HG02840 (cell line): ENCODE measurements at regions not wholly inside any gene's neighbourhood (a gene's known extent, or its start where the extent isn't known, plus 50 kb on each side); places are given as distances from the start of the nearest gene placed in this dataset.

Experiments used
- ATAC-seq: cut with Tn5 transposase; IDR thresholded peaks from one replicate; pipeline ENCODE4 v1.9.1; 2021; ENCODE audit warnings: mild to moderate bottlenecking, moderate library complexity, moderate number of reproducible peaks; ENCODE audit not compliant: unreplicated experiment, low FRiP score

DNA sequence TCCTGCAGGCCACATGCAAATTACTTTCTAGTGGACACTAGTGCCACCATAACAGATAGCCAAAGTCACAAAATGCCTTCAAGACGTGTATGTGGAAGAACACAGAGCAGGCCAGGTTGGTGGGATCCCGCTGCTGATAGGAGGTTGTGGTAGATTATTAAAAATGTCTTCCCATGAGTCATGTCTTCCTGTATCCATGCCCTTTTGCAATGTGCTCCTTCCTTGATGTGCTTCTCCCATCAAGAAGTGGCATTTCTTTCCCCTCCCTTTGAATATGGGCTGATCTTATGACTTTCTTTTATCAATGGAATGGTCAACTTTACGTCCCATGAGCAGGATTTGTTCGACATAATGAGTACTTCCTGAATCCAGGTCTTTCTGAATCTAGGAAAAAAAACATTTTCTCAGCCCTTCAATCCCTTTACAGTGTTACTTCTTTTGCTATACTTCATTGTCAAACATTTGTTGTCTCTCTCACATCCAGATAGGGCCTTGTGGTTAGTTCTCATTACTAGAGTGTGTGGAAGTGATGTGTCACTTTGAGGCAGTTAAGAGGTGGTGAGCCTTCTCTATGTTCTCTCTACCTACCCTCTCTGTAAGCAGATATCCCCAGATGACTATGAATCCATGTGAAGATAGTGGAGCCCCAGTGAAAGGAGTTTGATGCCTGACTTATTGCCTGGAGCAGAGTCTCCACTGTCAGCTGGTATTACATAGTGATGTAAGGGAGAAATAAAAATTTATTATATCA is 519.2 kb upstream of the DIPK2B start:
- ATAC-seq: no peak

DNA sequence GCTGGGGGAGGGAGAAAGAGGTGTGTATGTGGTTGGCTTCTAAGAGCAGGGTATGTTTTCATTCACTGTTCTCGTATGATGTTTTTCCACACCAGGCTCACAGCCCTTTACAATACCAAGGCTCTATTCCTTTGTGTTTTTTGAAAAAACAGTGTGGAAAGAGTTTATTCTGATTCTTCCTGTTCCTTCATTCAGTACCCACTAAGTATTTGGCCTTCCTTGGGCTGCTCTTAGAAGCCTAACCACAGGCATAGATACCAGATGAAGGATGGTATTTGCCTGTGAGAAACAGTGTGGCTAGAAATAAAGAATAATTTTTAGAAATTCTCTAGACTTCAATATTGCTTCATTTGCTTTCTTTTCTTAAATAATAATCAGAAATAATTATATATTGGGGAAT is 518.0 kb upstream of the DIPK2B start:
- no peak for ATAC-seq

DNA sequence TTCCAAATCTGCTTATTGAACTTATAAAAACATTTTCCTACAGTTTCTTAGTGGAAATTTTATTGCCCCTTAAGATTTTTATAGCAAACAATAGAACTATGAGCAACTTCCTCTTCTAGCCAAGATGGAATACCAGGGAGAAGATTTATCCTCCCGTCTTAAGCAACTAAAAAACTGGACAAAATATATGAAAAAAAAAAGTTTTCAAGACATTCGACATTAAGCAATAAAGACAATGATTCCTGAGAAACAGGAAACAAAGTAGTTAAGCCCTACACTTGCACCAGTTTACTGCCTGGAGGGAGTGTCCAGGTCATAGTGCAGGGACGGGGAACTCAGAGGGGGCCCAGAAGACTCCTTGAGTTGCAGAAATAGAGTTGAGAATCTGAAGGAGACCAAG is 516.1 kb upstream of the DIPK2B start:
- ATAC-seq: no peak

DNA sequence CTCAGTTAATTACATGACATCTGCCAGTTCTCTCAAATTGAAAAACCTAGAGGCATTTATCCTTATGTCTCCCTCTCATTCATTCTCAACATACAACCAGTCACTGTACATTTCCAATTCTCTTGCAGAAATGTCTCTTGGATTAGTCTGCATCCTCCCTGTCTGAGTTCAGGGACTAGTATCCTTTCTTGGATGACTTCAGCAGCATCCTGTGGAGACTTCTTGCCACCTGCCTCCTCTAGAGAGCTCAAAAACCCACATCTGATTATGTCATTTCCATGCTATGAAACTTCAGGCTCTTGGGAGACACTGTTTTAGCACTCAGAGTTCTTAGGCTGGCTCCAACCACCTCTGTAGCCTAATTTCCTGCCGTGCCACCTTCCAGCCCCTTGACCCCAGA is 515.1 kb upstream of the DIPK2B start:
- ATAC-seq: no peak

DNA sequence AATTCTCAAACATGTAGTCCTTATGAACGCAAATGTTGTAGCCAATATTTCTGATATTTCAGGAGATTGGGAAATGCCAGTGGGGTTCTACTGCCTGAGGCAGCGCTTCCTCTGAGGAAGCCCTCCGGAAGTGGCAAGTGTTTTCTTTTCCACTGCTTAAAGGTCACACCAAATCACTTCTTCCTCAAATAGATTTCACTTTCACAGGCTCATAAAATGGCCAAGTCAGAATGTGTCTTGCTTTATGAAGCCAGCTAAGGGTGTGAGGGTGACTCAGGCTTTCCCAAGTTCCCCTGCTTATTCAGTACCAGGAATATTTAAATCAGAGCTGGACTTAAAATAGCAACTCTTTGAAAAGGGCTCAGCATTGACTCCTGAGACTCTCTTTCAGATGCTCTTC is 514.2 kb upstream of the DIPK2B start:
- no peak for ATAC-seq

DNA sequence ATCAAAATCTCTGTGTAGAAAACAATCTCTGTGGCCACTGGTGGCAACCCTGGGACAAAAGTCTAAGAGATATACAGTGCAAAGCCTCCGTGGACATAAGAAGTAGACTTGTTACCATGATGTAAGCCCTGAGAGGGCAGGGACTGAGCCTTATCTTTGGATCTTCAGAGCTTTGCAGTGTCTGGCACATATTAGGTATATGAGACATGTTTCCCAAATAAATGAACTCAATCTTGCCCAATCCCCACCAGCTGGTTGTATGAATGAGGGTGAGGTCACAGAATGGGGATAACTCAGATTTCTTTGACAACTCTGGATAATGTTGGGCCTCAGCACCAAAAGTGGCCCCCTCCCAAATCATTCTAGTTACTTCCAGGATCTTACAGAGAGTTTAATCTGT is 511.4 kb upstream of the DIPK2B start:
- ATAC-seq: no peak

DNA sequence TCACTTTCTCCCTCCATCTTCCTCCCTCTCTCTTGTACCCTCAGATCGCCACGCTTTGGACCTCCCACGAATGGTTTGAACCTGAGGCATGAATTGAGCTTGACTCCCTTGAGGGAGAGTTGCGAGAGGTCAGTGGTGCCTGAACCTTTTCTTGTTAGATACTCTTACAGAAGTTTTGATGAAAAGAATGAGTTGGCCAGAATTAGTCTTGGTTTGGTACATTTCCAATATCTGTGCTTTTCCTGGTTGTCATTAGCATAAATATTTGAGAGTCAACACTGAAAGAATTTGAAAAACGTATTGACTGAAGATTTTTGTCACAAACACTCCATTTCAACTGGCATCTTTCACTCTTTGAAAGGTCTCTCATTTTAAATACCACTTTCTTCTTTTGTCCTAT is 510.6 kb upstream of the DIPK2B start:
- ATAC-seq: no peak

DNA sequence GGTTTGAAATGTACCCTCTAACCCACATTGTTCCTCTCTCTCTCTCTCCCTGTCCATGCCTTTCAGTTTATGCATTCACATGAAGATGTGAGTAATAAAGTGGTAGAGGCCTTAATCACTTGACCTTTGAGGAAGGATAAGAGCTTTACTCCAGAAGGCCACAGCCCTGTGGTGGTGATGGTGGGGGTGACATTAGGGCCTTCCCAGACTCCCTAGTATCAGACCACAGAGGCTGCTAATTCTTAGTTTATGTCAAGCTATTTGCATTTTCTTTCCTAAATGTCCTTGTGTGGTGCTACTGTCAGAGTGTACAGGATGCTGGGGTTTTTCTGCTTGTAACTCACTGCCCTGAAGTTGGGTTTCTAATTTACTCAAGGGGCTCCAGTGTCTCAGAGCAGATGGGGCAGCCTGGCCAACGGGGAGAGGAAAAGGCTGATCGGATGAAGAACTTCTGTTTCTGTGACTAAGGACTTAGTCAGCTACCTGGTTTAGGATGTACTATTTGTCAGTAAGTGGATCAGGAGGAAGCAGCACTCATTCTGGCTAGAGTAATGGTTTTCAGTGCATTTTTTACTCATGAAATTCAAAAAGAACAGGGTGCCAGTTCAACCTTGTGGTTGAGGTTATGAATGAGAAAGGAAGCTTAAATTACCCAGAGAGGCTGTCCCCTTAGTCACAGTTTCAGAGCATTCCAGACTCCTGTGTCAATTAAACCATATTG is 509.6 kb upstream of the DIPK2B start:
- ATAC-seq: peak; percentile 86

DNA sequence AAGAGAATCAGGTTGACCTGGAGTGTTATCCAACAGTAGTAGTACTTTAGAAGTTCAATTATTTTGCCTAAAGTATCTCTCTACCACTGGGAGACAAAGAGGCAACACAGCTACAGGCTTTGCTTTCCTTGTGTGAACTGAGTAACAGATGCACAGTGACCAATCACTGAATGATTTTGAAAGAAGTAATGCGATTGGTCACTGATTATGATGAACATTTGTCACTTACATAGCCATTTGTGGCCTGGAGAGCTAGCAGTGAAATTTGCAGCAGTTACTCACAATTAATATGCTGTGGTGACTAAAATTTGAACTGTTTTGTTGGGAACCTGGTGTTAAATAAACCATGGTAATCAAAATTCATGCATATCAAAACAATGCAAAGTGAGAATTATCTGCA is 508.7 kb upstream of the DIPK2B start:
- no peak for ATAC-seq

DNA sequence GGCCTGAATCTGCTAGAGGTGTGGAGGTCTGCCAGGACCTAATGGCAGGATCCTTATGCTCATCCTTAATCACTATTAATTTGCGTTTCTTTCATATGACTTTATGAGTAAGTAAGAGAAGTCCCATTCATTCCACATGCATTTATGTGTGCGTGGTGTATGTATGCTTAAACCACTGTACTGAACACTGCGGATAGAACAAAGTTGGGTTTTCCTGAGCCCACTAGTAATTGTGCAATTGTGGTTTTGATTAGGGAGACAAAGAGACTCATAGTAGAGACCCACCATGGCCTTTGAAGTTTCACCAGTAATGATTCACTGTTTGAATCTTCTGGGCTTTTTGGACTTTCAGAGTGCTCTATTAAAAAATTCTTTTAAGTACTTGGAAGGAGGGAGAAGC is 498.5 kb upstream of the DIPK2B start:
- no peak for ATAC-seq

DNA sequence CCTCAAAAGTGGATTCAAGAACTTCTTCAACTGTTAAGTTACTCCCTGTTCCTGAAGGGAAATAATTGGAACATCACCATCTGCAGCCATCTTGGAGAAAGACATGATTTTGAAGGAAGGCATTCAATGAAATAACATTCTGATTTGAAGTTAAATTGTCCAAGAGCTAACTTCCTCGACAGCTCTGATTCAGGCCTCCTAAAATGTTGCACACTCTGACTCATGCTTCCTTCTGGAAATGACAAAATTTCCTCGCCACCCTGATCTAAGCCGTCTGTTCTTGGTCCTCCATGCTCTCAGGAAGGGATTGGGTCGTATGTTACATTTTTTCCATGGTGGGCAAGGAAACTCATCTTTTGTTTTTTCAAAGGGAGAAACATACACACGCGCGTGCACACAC is 496.9 kb upstream of the DIPK2B start:
- no peak for ATAC-seq

DNA sequence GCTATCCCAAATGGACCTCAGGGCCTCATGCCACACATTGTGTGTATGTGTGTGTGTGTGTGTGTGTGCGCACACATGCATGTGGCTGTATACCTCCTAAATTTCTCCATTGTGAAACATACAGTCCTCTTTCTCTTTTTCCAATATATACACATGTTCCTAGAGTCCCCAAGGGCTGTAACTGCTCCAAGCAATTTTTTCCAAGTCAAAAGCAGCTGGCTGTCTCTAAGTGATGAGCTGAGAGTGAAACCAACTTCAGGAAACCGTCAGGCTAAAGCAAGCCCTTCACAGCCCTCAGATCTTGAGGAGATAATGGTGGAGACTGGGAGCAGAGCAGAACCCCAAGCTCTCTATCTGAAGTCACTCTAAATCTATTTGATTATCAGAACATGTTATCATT is 496.1 kb upstream of the DIPK2B start:
- ATAC-seq: no peak

DNA sequence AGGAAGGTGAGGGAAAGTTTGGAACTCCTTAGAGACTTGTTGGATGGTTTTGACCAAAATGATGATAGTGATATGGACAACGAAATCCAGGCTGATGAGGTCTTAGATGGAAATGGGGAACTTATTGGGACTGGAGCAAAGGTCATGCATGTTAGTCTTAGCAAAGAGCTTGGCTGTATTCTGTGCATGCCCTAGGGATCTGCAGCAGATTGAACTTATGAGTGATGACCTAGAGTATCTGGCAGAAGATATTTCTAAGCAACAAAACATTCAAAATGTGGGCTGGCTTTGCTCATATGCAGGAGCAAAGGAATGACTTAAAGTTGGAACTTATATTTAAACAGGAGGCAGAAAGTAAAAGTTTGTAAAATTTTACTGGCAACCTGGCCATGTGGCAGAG is 489.3 kb upstream of the DIPK2B start:
- no peak for ATAC-seq

DNA sequence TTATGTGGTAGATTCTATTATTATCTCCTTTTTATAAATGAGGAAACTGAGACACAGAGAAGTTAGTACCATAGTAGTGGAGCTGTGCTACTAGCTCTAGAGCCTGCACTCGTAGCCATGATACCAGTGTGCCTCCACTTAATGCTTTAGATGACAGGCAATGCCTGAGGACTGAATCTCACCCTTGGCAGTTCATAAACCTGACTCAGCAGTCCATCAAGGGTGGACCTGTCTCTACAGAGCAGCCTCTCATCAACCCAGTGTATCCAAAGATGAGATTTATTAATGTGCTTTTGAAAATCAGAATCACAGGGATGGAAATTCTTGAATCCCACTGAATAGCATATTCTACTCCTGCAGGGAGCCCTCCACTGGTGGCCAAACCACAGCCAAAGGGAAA is 483.2 kb upstream of the DIPK2B start:
- ATAC-seq: no peak

DNA sequence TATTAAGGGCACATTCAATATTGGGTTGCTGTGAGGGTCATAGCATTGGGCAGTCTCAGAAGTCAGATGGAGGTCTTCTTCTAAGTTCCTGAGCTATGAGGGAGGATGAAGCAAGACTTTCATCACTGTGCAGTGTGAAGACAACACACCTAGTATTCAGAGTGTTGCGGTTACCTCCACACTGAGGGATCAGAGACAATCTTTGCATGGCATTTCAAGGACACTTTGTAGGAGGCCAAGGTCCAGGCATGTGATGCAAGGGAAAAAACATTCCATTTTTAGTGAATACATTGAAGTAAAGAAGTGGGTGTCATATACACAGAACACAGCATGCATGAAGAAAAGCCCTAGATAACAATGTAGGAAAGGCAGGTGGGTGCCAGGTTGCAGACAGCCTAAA is 481.2 kb upstream of the DIPK2B start:
- ATAC-seq: no peak

DNA sequence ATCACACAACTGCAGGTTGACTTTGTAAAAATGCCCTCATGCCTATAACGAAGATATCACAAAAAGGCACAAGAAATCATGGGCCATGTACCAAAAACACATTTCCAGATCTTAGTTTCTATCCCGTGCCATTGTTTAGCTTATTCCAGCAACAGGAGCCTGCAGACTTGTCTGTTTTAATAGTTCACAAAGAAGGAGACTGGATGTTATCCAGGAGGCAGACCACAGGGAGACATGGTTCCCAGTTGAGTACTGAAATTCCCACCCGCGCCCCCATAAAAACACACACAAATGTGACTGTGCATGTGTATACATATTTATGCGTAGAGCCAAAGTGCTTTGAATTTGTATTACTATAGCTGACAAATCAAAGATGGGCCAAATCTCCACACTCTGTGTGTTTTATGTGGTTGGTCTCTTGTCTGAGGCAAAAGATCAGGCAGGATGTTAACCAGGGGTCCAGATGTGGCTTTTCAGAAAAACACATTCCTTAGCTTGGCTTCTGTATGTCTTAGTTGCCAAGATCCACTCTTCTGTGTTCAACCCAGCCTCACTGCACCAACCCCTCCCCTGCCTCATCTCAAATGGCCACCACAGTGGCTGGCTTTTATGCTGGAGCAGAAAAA is 469.2 kb upstream of the DIPK2B start:
- no peak for ATAC-seq

DNA sequence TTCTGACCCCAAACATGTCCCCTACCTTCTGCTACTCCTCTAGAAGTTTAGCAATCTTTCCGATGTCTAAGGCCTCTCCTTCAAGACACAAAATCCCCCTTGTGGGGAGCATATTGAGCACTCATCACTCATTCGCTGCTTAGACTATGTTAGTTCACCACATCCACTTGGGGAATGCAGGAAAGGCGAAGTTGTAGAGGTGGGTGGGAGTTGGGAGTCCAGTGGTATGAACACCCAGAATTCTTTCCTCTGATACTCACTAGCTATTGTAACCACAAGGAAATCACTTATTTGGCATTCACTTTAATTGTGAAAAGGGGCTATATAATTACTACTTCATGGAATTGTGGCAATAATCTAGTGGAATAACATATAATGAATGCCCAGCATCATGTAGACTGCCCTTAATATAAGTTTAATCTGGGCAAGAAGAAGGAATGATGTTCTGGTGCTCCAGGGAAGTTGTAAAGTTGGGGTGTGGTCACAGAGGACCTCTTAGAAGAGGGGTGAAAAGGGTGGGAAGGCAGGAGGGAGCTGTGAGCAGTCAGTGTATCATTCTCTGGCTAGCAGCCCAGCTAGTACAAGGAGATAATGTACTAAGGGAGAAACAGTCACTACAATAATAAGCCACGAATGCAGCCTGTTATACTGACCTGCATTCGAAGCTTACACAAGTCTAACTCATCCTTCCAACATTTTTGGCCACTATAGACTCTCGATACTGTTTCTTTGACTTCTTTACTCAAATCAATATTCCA is 468.2 kb upstream of the DIPK2B start:
- no peak for ATAC-seq

DNA sequence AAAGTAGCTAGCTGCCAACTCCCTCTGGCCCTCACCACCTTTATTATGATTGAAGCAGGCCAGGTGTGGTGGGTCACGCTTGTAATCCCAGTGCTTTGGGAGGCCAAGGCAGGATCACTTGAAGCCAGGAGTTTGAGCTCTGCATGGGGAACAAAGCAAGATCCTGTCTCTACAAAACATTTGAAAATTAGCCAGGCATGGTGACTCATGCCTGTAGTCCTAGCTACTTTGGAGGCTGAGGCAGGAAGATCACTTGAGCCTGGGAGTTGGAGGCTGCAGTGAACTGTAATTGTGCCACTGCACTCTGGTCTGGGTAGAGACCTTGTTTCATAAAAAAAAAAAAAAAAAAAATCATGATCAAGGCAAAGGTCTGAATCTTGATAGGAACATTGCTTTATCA is 467.0 kb upstream of the DIPK2B start:
- ATAC-seq: no peak

DNA sequence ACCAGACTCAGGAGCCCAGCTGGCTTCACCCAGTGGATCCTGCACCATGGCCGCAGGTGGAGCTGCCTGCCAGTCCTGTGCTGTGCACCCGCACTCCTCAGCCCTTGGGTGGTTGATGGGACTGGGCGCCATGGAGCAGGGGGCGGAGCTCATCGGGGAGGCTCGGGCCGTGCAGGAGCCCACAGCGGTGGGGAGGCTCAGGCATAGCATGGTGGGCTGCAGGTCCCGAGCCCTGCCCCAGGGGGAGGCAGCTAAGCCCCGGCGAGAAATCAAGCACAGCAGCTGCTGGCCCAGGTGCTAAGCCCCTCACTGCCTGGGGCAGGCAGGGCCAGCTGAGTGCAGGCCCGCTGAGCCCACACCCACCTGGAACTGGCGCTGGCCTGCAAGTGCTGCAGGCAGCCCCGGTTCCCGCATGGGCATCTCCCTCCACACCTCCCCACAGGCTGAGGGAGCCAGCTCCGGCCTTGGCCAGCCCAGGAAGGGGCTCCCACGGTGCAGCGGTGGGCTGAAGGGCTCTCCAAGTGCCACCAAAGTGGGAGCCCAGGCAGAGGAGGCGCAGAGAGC is 464.1 kb upstream of the DIPK2B start:
- ATAC-seq: no peak

DNA sequence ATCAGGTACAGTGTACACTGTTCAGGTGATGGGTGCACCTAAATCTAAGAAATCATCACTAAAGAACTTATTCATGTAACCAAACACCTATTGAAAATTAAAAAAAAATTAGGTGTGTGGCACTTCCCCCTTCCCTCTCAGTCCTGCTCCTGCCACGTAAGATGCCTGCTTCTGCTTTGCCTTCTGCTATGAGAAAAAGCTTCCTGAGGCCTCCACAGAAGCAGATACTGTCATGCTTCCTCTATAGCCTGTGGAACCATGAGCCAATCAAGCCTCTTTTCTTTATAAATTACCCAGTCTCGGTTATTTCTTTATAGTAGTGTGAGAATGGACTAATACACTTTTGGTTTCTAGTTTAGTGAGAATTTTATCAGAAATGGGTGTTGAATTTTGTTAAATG is 459.8 kb upstream of the DIPK2B start:
- ATAC-seq: no peak

DNA sequence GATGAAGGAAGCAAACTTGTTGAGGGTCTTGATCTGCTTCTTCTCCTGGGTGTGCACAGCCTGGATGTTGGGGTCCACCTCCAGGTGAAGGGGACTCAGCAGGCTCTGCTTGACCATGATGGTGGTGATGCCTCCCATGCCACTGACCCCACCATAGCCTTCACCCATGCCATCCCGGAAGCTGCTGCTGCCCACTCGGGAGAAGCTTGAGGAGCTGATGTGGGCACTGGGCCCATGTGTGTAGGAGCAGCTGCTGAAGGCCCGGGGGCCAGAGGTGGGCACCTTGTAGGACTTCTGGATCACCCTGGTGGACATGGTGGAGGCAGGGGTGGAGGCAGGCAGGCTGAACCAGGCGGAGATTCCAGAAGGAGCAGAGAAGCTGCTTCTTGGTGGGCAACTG is 432.7 kb upstream of the DIPK2B start:
- ATAC-seq: no peak
